Stimulated activated memory B cell treated with anti-CD40 and anti-IgM and Interleukin-4, amounts not matched to agents 10 μg/mL and 1 μg/mL and 100 μg/mL, for 72 hours (primary cell): ENCODE measurements at regions not wholly inside any gene's neighbourhood (a gene's known extent, or its start where the extent isn't known, plus 50 kb on each side); places are given as distances from the start of the nearest gene placed in this dataset.
A peak's percentile ranks its signal among the peaks of the same experiment; 100 is the strongest.
"Not testable (repeated sequence)": the region's sequence is repeated elsewhere in the genome, so short reads cannot be mapped to it uniquely, and the experiment has no call there.

Source experiments
- ATAC-seq: fragments of 150-1000 bp; cut with Tn5 transposase; 2 replicates; pipeline ENCODE4 v1.10.0; 2021
- H3K27ac Mint-ChIP-seq: one replicate; pipeline ENCODE4 v1.8.0; 2022; ENCODE audit warnings: mild to moderate bottlenecking, mixed read lengths
- H3K27me3 Mint-ChIP-seq: one replicate; pipeline ENCODE4 v1.8.0; 2022; ENCODE audit warnings: mixed read lengths
- H3K36me3 Mint-ChIP-seq: one replicate; pipeline ENCODE4 v1.8.0; 2022; ENCODE audit warnings: mixed read lengths
- H3K4me1 Mint-ChIP-seq: one replicate; pipeline ENCODE4 v1.8.0; 2022; ENCODE audit warnings: mixed read lengths
- H3K4me3 Mint-ChIP-seq: one replicate; pipeline ENCODE4 v1.8.0; 2022; ENCODE audit warnings: mild to moderate bottlenecking, moderate library complexity, mixed read lengths
- H3K9me3 Mint-ChIP-seq: one replicate; pipeline ENCODE4 v1.8.0; 2022; ENCODE audit warnings: mixed read lengths

- Mint-ChIP-seq H3K36me3 (no peaks in the 10 kb centered on the region), H3K9me3 (peaks cover 14% of the 10 kb centered on the region), H3K27me3 (no peaks in the 10 kb centered on the region), H3K4me1 (no peaks in the 10 kb centered on the region), H3K4me3 (no peak overlapping the region), H3K27ac (no peak overlapping the region)
- ATAC-seq, result no peak
These were observed 640.7 kb downstream of the EDEM1 start for GRCh38 chr3:5828251-5828650.

GRCh38 chr3:5840056-5840455 is 652.5 kb downstream of the EDEM1 start:
- no peaks in the 10 kb centered on the region for H3K36me3 Mint-ChIP-seq
- H3K9me3 Mint-ChIP-seq, result peaks cover 5% of the 10 kb centered on the region
- no peaks in the 10 kb centered on the region for H3K4me1 Mint-ChIP-seq
- H3K27me3 Mint-ChIP-seq, result no peaks in the 10 kb centered on the region
- no peak overlapping the region for H3K27ac Mint-ChIP-seq
- no peak overlapping the region for H3K4me3 Mint-ChIP-seq
- ATAC-seq, result no peak

GRCh38 chr3:5841599-5841998 is 654.1 kb downstream of the EDEM1 start:
- Mint-ChIP-seq H3K9me3 (no peaks in the 10 kb centered on the region), H3K27ac (no peak overlapping the region), H3K27me3 (no peaks in the 10 kb centered on the region), H3K4me1 (no peaks in the 10 kb centered on the region), H3K36me3 (no peaks in the 10 kb centered on the region), H3K4me3 (no peak overlapping the region)
- ATAC-seq, result no peak

- Mint-ChIP-seq H3K27me3 (no peaks in the 10 kb centered on the region), H3K27ac (no peak overlapping the region)
These were observed 658.8 kb downstream of the EDEM1 start for GRCh38 chr3:5846261-5846660.

GRCh38 chr3:5861151-5861550 is 673.6 kb downstream of the EDEM1 start:
- ATAC-seq, result no peak
- H3K36me3 Mint-ChIP-seq, result no peaks in the 10 kb centered on the region
- no peaks in the 10 kb centered on the region for H3K27me3 Mint-ChIP-seq
- no peaks in the 10 kb centered on the region for H3K9me3 Mint-ChIP-seq
- no peaks in the 10 kb centered on the region for H3K4me1 Mint-ChIP-seq
- H3K27ac Mint-ChIP-seq, result no peak overlapping the region
- no peak overlapping the region for H3K4me3 Mint-ChIP-seq

More at GRCh38 chr3:5846261-5846660, 658.8 kb downstream of the EDEM1 start:
- H3K4me1 Mint-ChIP-seq, result no peaks in the 10 kb centered on the region
- no peak overlapping the region for H3K4me3 Mint-ChIP-seq
- no peaks in the 10 kb centered on the region for H3K36me3 Mint-ChIP-seq
- no peaks in the 10 kb centered on the region for H3K9me3 Mint-ChIP-seq
- ATAC-seq, result no peak

GRCh38 chr3:5874931-5875341 is 687.4 kb downstream of the EDEM1 start:
- Mint-ChIP-seq H3K27ac (no peak overlapping the region), H3K9me3 (peaks cover 8% of the 10 kb centered on the region), H3K27me3 (no peaks in the 10 kb centered on the region), H3K4me3 (no peak overlapping the region), H3K36me3 (no peaks in the 10 kb centered on the region), H3K4me1 (no peaks in the 10 kb centered on the region)
- no peak for ATAC-seq

- no peak for ATAC-seq
- H3K4me1 Mint-ChIP-seq, result no peaks in the 10 kb centered on the region
- H3K27me3 Mint-ChIP-seq, result no peaks in the 10 kb centered on the region
- no peak overlapping the region for H3K4me3 Mint-ChIP-seq
- no peaks in the 10 kb centered on the region for H3K9me3 Mint-ChIP-seq
- no peak overlapping the region for H3K27ac Mint-ChIP-seq
- no peaks in the 10 kb centered on the region for H3K36me3 Mint-ChIP-seq
These were observed 701.3 kb downstream of the EDEM1 start for GRCh38 chr3:5888851-5889250.

GRCh38 chr3:5889374-5889773 is 701.9 kb downstream of the EDEM1 start:
- no peak overlapping the region for H3K27ac Mint-ChIP-seq
- H3K9me3 Mint-ChIP-seq, result no peaks in the 10 kb centered on the region
- H3K4me1 Mint-ChIP-seq, result no peaks in the 10 kb centered on the region
- H3K4me3 Mint-ChIP-seq, result no peak overlapping the region
- H3K36me3 Mint-ChIP-seq, result no peaks in the 10 kb centered on the region
- ATAC-seq, result no peak
- H3K27me3 Mint-ChIP-seq, result no peaks in the 10 kb centered on the region

- no peak overlapping the region for H3K4me3 Mint-ChIP-seq
- H3K4me1 Mint-ChIP-seq, result no peaks in the 10 kb centered on the region
- H3K9me3 Mint-ChIP-seq, result no peaks in the 10 kb centered on the region
- ATAC-seq, result peak; percentile 6
- no peak overlapping the region for H3K27ac Mint-ChIP-seq
- H3K27me3 Mint-ChIP-seq, result no peaks in the 10 kb centered on the region
- H3K36me3 Mint-ChIP-seq, result no peaks in the 10 kb centered on the region
These were observed 704.2 kb downstream of the EDEM1 start for GRCh38 chr3:5891711-5892110.

- no peak for ATAC-seq
- H3K4me1 Mint-ChIP-seq, result no peaks in the 10 kb centered on the region
- no peak overlapping the region for H3K27ac Mint-ChIP-seq
- no peak overlapping the region for H3K4me3 Mint-ChIP-seq
- H3K9me3 Mint-ChIP-seq, result peaks cover 2% of the 10 kb centered on the region
- H3K27me3 Mint-ChIP-seq, result no peaks in the 10 kb centered on the region
- no peaks in the 10 kb centered on the region for H3K36me3 Mint-ChIP-seq
These were observed 710.6 kb downstream of the EDEM1 start for GRCh38 chr3:5898106-5898505.

GRCh38 chr3:5899014-5899761 is 711.7 kb downstream of the EDEM1 start:
- no peak overlapping the region for H3K27ac Mint-ChIP-seq
- no peaks in the 10 kb centered on the region for H3K36me3 Mint-ChIP-seq
- no peak for ATAC-seq
- H3K4me1 Mint-ChIP-seq, result no peaks in the 10 kb centered on the region
- H3K4me3 Mint-ChIP-seq, result no peak overlapping the region
- H3K9me3 Mint-ChIP-seq, result peaks cover 3% of the 10 kb centered on the region
- H3K27me3 Mint-ChIP-seq, result no peaks in the 10 kb centered on the region

- no peak overlapping the region for H3K4me3 Mint-ChIP-seq
- H3K4me1 Mint-ChIP-seq, result no peaks in the 10 kb centered on the region
- no peaks in the 10 kb centered on the region for H3K36me3 Mint-ChIP-seq
- ATAC-seq, result no peak
- no peaks in the 10 kb centered on the region for H3K9me3 Mint-ChIP-seq
- H3K27me3 Mint-ChIP-seq, result no peaks in the 10 kb centered on the region
- no peak overlapping the region for H3K27ac Mint-ChIP-seq
These were observed 730.4 kb downstream of the EDEM1 start for GRCh38 chr3:5917932-5918331.

GRCh38 chr3:5918626-5919025 is 731.1 kb downstream of the EDEM1 start:
- H3K36me3 Mint-ChIP-seq, result no peaks in the 10 kb centered on the region
- H3K27ac Mint-ChIP-seq, result no peak overlapping the region
- no peaks in the 10 kb centered on the region for H3K9me3 Mint-ChIP-seq
- no peaks in the 10 kb centered on the region for H3K27me3 Mint-ChIP-seq
- H3K4me3 Mint-ChIP-seq, result no peak overlapping the region
- no peak for ATAC-seq
- H3K4me1 Mint-ChIP-seq, result no peaks in the 10 kb centered on the region

GRCh38 chr3:5929027-5929426 is 741.5 kb downstream of the EDEM1 start:
- H3K36me3 Mint-ChIP-seq, result no peaks in the 10 kb centered on the region
- no peak overlapping the region for H3K4me3 Mint-ChIP-seq
- no peak overlapping the region for H3K27ac Mint-ChIP-seq
- H3K27me3 Mint-ChIP-seq, result no peaks in the 10 kb centered on the region
- H3K9me3 Mint-ChIP-seq, result no peaks in the 10 kb centered on the region
- H3K4me1 Mint-ChIP-seq, result no peaks in the 10 kb centered on the region
- ATAC-seq, result no peak

- not testable (repeated sequence) for ATAC-seq, H3K4me3 Mint-ChIP-seq, H3K27me3 Mint-ChIP-seq, H3K27ac Mint-ChIP-seq, H3K9me3 Mint-ChIP-seq, H3K36me3 Mint-ChIP-seq, H3K4me1 Mint-ChIP-seq
These were observed 756.6 kb downstream of the EDEM1 start for GRCh38 chr3:5944061-5944460.

GRCh38 chr3:5948084-5948483 is 760.6 kb downstream of the EDEM1 start:
- H3K9me3 Mint-ChIP-seq, result no peaks in the 10 kb centered on the region
- H3K27ac Mint-ChIP-seq, result no peak overlapping the region
- no peaks in the 10 kb centered on the region for H3K4me1 Mint-ChIP-seq
- no peaks in the 10 kb centered on the region for H3K27me3 Mint-ChIP-seq
- H3K36me3 Mint-ChIP-seq, result no peaks in the 10 kb centered on the region
- ATAC-seq, result no peak
- H3K4me3 Mint-ChIP-seq, result no peak overlapping the region
